ENCODE measurements at regions not wholly inside any gene's neighbourhood (a gene's known extent, or its start where the extent isn't known, plus 50 kb on each side); places are given as distances from the start of the nearest gene placed in this dataset.

DNA sequence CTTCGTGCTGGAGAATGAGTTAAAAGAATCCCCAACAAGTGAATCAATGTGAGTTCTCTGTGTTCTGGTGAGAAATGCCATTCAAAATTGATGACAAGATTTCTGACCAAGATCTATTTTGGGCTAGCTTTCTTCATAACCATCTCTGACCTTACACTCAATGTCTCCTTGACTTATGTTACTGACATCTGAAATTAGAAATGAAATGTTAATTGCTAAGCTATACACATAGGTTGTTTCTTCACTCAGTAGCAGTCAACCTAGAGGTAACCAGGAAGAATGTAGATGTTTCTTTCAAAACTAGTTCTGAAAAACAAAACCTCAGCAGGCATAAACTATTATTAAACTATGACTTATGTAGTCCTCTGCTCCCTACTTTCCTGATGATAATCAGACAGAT is 2220.7 kb upstream of the C9orf72 start:
- no peaks in the 10 kb centered on the region for H3K23me2 ChIP-seq (ENCODE audit: low read depth, low read length)
- no peak overlapping the region for H2AFZ ChIP-seq (ENCODE audit: low read length)
- CTCF ChIA-PET (ENCODE audit: partially characterized antibody) = no interaction called here
- no peak overlapping the region for H3K56ac ChIP-seq (replicated peaks; ENCODE audit: insufficient read length, low read depth, low read length)
- H2BK120ac ChIP-seq (replicated peaks; ENCODE audit: low read depth, low read length) = no peak overlapping the region
- no peak overlapping the region for H2BK15ac ChIP-seq (ENCODE audit: low read length)
- no peak overlapping the region for H2AK5ac ChIP-seq (ENCODE audit: low read depth, low read length)
- no peaks in the 10 kb centered on the region for H3K27me3 ChIP-seq (replicated peaks in 1 of 4; ENCODE audit: control insufficient read depth in 3 of 4, extremely low read depth in 1 of 4, insufficient read depth in 3 of 4, low read length in 3 of 4)
- 88% methylated on average over 1 of the region's 1 CpG; no CpG with 5 or more reads in 1 of the 2 experiments for WGBS, 2 experiments (ENCODE audit: extremely low coverage in 1 of 2, insufficient coverage in 1 of 2, insufficient read length in 1 of 2, insufficient replicate concordance in 2 of 2, low coverage in 1 of 2, low lambda C conversion rate in 2 of 2, missing lambda C conversion rate in 1 of 2)
- POLR2A ChIA-PET (ENCODE audit: partially characterized antibody) = no interaction called here
- no peak overlapping the region for H2BK5ac ChIP-seq (ENCODE audit: low read depth, low read length)
- H3K4me2 ChIP-seq (ENCODE audit: insufficient read depth in 1 of 2, low read depth in 2 of 2, low read length in 2 of 2) = no peak overlapping the region
- no peaks in the 10 kb centered on the region for H3K4me1 ChIP-seq (replicated peaks in 1 of 4; ENCODE audit: control insufficient read depth in 3 of 4, insufficient read depth in 4 of 4, low read length in 3 of 4)
- H2BK20ac ChIP-seq (ENCODE audit: low read length) = no peak overlapping the region
- no peak overlapping the region for H3K18ac ChIP-seq (ENCODE audit: extremely low read depth, low read length)
- H4K91ac ChIP-seq (replicated peaks; ENCODE audit: insufficient read length, low read length) = no peak overlapping the region
- H2BK12ac ChIP-seq (ENCODE audit: low read depth, low read length) = no peak overlapping the region
- H3K27ac ChIP-seq (ENCODE audit: low read depth, low read length) = no peak overlapping the region
- no peak overlapping the region for H3K9ac ChIP-seq (replicated peaks in 1 of 4; ENCODE audit: extremely low read depth in 1 of 4, low read depth in 3 of 4, low read length in 3 of 4)
- H3K79me1 ChIP-seq (ENCODE audit: low read depth, low read length) = no peaks in the 10 kb centered on the region
- no peaks in the 10 kb centered on the region for H4K20me1 ChIP-seq (replicated peaks in 1 of 2; ENCODE audit: control insufficient read depth in 1 of 2, insufficient read depth in 2 of 2, low read length in 2 of 2)
- H3K4ac ChIP-seq (replicated peaks; ENCODE audit: insufficient read length, low read depth, low read length) = no peak overlapping the region
- H4K8ac ChIP-seq (ENCODE audit: extremely low read depth, insufficient read depth, low read length) = no peak overlapping the region
- no peak for TF ChIP-seq NRF1 (IDR thresholded peaks at IDR 0.05; ENCODE audit: low read depth, low read length)
- no peak for TF ChIP-seq BCL11A (IDR thresholded peaks at IDR 0.05; ENCODE audit: low read depth in 2 of 2, low read length in 2 of 2)
- no peak for TF ChIP-seq GABPA (IDR thresholded peaks at IDR 0.05; ENCODE audit: borderline replicate concordance, insufficient read depth, low read length)
- no peak for TF ChIP-seq USF2 (IDR thresholded peaks at IDR 0.05; ENCODE audit: low read length)
- no peak for TF ChIP-seq YY1 (IDR thresholded peaks at IDR 0.05; ENCODE audit: low read depth, low read length)
- TF ChIP-seq RXRA (IDR thresholded peaks at IDR 0.05; ENCODE audit: insufficient read depth, low read depth, low read length) = no peak
- no peak for TF ChIP-seq SUZ12 (IDR thresholded peaks at IDR 0.05; ENCODE audit: low read length)
- TF ChIP-seq POU5F1 (IDR thresholded peaks at IDR 0.05; ENCODE audit: low read depth, low read length) = no peak
- no peak for TF ChIP-seq EP300 (IDR thresholded peaks at IDR 0.05; ENCODE audit: borderline replicate concordance in 1 of 2, low read depth in 2 of 2, low read length in 2 of 2)
- no peak for TF ChIP-seq CTBP2 (IDR thresholded peaks at IDR 0.05; ENCODE audit: borderline replicate concordance, insufficient read depth, insufficient read length, low read length)
- TF ChIP-seq, protein P1, sequence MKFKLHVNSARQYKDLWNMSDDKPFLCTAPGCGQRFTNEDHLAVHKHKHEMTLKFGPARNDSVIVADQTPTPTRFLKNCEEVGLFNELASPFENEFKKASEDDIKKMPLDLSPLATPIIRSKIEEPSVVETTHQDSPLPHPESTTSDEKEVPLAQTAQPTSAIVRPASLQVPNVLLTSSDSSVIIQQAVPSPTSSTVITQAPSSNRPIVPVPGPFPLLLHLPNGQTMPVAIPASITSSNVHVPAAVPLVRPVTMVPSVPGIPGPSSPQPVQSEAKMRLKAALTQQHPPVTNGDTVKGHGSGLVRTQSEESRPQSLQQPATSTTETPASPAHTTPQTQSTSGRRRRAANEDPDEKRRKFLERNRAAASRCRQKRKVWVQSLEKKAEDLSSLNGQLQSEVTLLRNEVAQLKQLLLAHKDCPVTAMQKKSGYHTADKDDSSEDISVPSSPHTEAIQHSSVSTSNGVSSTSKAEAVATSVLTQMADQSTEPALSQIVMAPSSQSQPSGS (IDR thresholded peaks at IDR 0.05; ENCODE audit: low read length) = no peak
- H3K36me3 ChIP-seq (ENCODE audit: control insufficient read depth in 2 of 4, insufficient read depth in 4 of 4, low read length in 3 of 4) = no peaks in the 10 kb centered on the region
- FAIRE-seq = no peak
- H3K4me3 ChIP-seq (ENCODE audit: extremely low read depth in 1 of 4, insufficient read depth in 2 of 4, low read depth in 3 of 4, low read length in 4 of 4) = no peak overlapping the region
- DNase-seq (ENCODE audit: low read depth in 1 of 2, low spot score in 2 of 2) = no peak
- no peak overlapping the region for H3K23ac ChIP-seq (ENCODE audit: insufficient read length)
- H4K5ac ChIP-seq (ENCODE audit: insufficient read length, low read depth, low read length) = no peak overlapping the region
- H3K9me3 ChIP-seq (ENCODE audit: insufficient read depth in 2 of 2, low read depth in 1 of 2, low read length in 1 of 2) = no peaks in the 10 kb centered on the region
- no peaks in the 10 kb centered on the region for H3K79me2 ChIP-seq (ENCODE audit: control insufficient read depth in 1 of 2, insufficient read depth in 2 of 2, low read length in 2 of 2)
- no peak overlapping the region for H3K14ac ChIP-seq (ENCODE audit: insufficient read length)
